ENCODE measurements at regions not wholly inside any gene's neighbourhood (a gene's known extent, or its start where the extent isn't known, plus 50 kb on each side); places are given as distances from the start of the nearest gene placed in this dataset.

DNA sequence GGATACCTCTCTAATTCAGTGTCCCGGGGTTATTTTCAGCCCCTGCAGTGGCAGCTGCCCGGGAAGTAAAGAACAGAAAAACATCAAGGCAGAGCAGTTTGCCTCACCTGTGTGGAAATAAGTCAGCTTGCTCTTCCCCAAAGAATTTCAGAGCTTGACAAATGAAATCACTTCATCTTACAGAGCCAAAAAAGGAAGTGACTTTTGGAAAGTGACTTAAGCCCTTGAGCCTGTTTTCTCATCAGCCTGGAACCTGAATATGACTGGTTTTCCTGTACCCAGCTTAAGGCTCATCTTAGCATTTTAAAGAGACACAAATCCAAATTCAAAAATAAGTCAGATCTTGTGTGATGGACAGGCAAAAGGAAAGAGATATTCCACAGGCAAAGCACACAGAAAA lies 211.6 kb downstream of the RCHY1 start:
- no peak for TF ChIP-seq EZH2 (IDR thresholded peaks at IDR 0.05; ENCODE audit: borderline replicate concordance, insufficient read depth, low read depth, low read length, poor library complexity, severe bottlenecking)
- TF ChIP-seq, protein P1, sequence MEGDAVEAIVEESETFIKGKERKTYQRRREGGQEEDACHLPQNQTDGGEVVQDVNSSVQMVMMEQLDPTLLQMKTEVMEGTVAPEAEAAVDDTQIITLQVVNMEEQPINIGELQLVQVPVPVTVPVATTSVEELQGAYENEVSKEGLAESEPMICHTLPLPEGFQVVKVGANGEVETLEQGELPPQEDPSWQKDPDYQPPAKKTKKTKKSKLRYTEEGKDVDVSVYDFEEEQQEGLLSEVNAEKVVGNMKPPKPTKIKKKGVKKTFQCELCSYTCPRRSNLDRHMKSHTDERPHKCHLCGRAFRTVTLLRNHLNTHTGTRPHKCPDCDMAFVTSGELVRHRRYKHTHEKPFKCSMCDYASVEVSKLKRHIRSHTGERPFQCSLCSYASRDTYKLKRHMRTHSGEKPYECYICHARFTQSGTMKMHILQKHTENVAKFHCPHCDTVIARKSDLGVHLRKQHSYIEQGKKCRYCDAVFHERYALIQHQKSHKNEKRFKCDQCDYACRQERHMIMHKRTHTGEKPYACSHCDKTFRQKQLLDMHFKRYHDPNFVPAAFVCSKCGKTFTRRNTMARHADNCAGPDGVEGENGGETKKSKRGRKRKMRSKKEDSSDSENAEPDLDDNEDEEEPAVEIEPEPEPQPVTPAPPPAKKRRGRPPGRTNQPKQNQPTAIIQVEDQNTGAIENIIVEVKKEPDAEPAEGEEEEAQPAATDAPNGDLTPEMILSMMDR (IDR thresholded peaks at IDR 0.05), result no peak
- Histone ChIP-seq H3K27ac (ENCODE audit: low read length in 2 of 2) (no peak overlapping the region), H3K9me3 (ENCODE audit: control extremely low read depth in 1 of 3, control insufficient read depth in 2 of 3, insufficient read depth in 1 of 3, low read length in 2 of 3) (peaks cover 0 to 14% (median 0%) of the 10 kb centered on the region in 3 donors), H3K9ac (ENCODE audit: low read length) (no peak overlapping the region), H3K4me2 (replicated peaks; ENCODE audit: low read depth, low read length, poor library complexity, severe bottlenecking) (no peak overlapping the region), H3K4me3 (ENCODE audit: control extremely low read depth in 1 of 5, extremely low read depth in 1 of 5, insufficient read depth in 1 of 5, low read depth in 2 of 5, low read length in 4 of 5) (no peak overlapping the region), H2AFZ (ENCODE audit: insufficient read depth, low read depth, low read length, poor library complexity, severe bottlenecking) (no peak overlapping the region), H4K20me1 (ENCODE audit: control insufficient read depth, insufficient read depth, low read length, poor library complexity, severe bottlenecking) (no peaks in the 10 kb centered on the region), H3K27me3 (replicated peaks in 1 of 4; ENCODE audit: control extremely low read depth in 1 of 4, control insufficient read depth in 3 of 4, insufficient read depth in 4 of 4, low read length in 3 of 4) (peaks cover 0 to 2% (median 0%) of the 10 kb centered on the region in 4 experiments), H3K79me2 (ENCODE audit: control insufficient read depth, insufficient read depth, low read length) (no peaks in the 10 kb centered on the region), H3K36me3 (replicated peaks in 1 of 2; ENCODE audit: control extremely low read depth in 1 of 2, control insufficient read depth in 1 of 2, extremely low read depth in 1 of 2, insufficient read depth in 2 of 2, low read length in 1 of 2) (no peaks in the 10 kb centered on the region), H3K4me1 (ENCODE audit: control insufficient read depth in 2 of 2, insufficient read depth in 2 of 2, low read length in 2 of 2) (no peaks in the 10 kb centered on the region)
- peaks cover 2% of the 10 kb centered on the region for H3K9me3 Mint-ChIP-seq (ENCODE audit: insufficient read depth)
- DNase-seq, result no peak
- H3K27me3 Mint-ChIP-seq, result peaks cover 23% of the 10 kb centered on the region
- intact Hi-C loops (cut with micrococcal nuclease), result no loop called here
- no peak overlapping the region for H3K4me3 Mint-ChIP-seq
- CTCF ChIA-PET, result no interaction called here
- POLR2A ChIA-PET, result no interaction called here
- ATAC-seq (ENCODE audit: low read depth), result no peak
- no peaks in the 10 kb centered on the region for H3K4me1 Mint-ChIP-seq
- no peak overlapping the region for H3K27ac Mint-ChIP-seq
- 95% methylated on average over 2 of the region's 2 CpGs for WGBS (ENCODE audit: insufficient coverage)

DNA sequence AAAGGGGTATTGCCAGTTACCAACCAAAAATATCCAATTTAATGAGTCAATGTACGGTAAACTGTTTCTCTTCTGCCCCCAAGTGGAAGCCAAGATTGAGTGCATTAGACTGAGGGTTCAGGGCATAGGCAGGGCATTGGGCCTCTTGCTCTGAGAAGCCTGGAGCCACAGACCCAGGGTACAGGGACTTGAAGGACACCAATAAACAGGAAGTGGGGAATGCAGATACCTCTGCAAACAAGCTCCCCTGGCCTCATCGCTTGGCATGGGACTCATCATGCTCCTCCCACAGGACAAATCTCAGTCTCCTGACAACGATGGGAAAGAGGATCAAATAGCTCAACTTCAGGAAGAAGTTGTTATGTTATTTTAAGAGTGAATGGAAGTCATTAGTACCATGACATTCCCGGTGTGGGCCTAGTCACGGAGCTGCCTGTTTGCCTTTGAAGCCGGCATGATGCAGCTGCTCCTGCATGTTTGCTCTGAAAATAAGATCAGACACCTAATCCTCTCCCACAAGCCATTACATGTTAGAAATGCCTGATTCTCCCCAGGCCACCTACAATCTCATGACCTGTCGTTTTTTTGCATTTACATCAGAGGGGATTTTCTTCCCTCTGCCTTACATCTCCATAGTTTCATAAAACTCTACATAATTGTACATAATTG lies 224.2 kb downstream of the RCHY1 start:
- H3K9ac ChIP-seq (ENCODE audit: low read length), result no peak overlapping the region
- Mint-ChIP-seq H3K27me3 (peaks cover 5% of the 10 kb centered on the region), H3K27ac (no peak overlapping the region), H3K9me3 (ENCODE audit: insufficient read depth) (no peaks in the 10 kb centered on the region), H3K4me1 (peaks cover 5% of the 10 kb centered on the region), H3K4me3 (no peak overlapping the region)
- H3K4me1 ChIP-seq (ENCODE audit: control insufficient read depth in 2 of 2, insufficient read depth in 2 of 2, low read length in 2 of 2), result no peaks in the 10 kb centered on the region
- no peaks in the 10 kb centered on the region for H3K9me3 ChIP-seq (ENCODE audit: control extremely low read depth in 1 of 3, control insufficient read depth in 2 of 3, insufficient read depth in 1 of 3, low read length in 2 of 3)
- POLR2A ChIA-PET, result no interaction called here
- H3K36me3 ChIP-seq (replicated peaks in 1 of 2; ENCODE audit: control extremely low read depth in 1 of 2, control insufficient read depth in 1 of 2, extremely low read depth in 1 of 2, insufficient read depth in 2 of 2, low read length in 1 of 2), result no peaks in the 10 kb centered on the region
- H3K27me3 ChIP-seq (replicated peaks in 1 of 4; ENCODE audit: control extremely low read depth in 1 of 4, control insufficient read depth in 3 of 4, insufficient read depth in 4 of 4, low read length in 3 of 4), result no peaks in the 10 kb centered on the region
- no peaks in the 10 kb centered on the region for H3K79me2 ChIP-seq (ENCODE audit: control insufficient read depth, insufficient read depth, low read length)
- H4K20me1 ChIP-seq (ENCODE audit: control insufficient read depth, insufficient read depth, low read length, poor library complexity, severe bottlenecking), result no peaks in the 10 kb centered on the region
- TF ChIP-seq, protein P1 (IDR thresholded peaks at IDR 0.05), result peak; percentile 50
- TF ChIP-seq EZH2 (IDR thresholded peaks at IDR 0.05; ENCODE audit: borderline replicate concordance, insufficient read depth, low read depth, low read length, poor library complexity, severe bottlenecking), result no peak
- CTCF ChIA-PET, result interaction anchor here (1.0 to 5.2 kb wide), 5 partner anchors 33 to 423 kb away, joined by 3 to 100 read pairs (median 4); partner anchors contain the start of gene PARM1
- no peak overlapping the region for H3K4me2 ChIP-seq (replicated peaks; ENCODE audit: low read depth, low read length, poor library complexity, severe bottlenecking)
- H2AFZ ChIP-seq (ENCODE audit: insufficient read depth, low read depth, low read length, poor library complexity, severe bottlenecking), result no peak overlapping the region
- H3K27ac ChIP-seq (ENCODE audit: low read length in 2 of 2), result no peak overlapping the region
- intact Hi-C loops (cut with micrococcal nuclease), result loop anchor here (1.0 kb wide), 2 partner anchors 358 to 416 kb away; no protein-coding TSS in a partner anchor
- DNase-seq, result peak; percentile 58
- WGBS (ENCODE audit: insufficient coverage), result 64% methylated on average over 4 of the region's 7 CpGs
- no peak overlapping the region for H3K4me3 ChIP-seq (ENCODE audit: control extremely low read depth in 1 of 5, extremely low read depth in 1 of 5, insufficient read depth in 1 of 5, low read depth in 2 of 5, low read length in 4 of 5)
- ATAC-seq (ENCODE audit: low read depth), result no peak
